H1 (cell line): ENCODE measurements at regions not wholly inside any gene's neighbourhood (a gene's known extent, or its start where the extent isn't known, plus 50 kb on each side); places are given as distances from the start of the nearest gene placed in this dataset.

ENCODE experiments used
- CTCF ChIA-PET: fragments of 300-600 bp; sonication (Branson Sonifier 250); formaldehyde crosslinking; loops from one replicate; lab custom pipeline; 2021; ENCODE audit not compliant: partially characterized antibody; lab: Charles Lee
- POLR2A ChIA-PET: fragments of 300-600 bp; sonication (Branson Sonifier 250); formaldehyde crosslinking; loops from one replicate; lab custom pipeline; 2021; ENCODE audit warnings: inconsistent platforms; ENCODE audit not compliant: partially characterized antibody; lab: Charles Lee
- DNase-seq, 2 experiments: peaks; one replicate each; pipeline versions ENCODE4 v3.0.0 to v3.0.0-alpha.2; 2010 to 2022; ENCODE audit warnings: low spot score in 2 of 2, low read depth in 1 of 2, mixed read lengths in 1 of 2
- FAIRE-seq: peaks from 2 replicates; lab custom pipeline; 2011; peaks lifted over from hg19 to GRCh38; lab: Jason Lieb, UNC
- H2AFZ ChIP-seq: 2 replicates; pipeline ENCODE4 v1.8.1; 2012; ENCODE audit warnings: low read length, inconsistent platforms
- H2AK5ac ChIP-seq: 2 replicates; pipeline ENCODE4 v1.6.1; 2013; ENCODE audit warnings: low read depth, low read length
- H2BK120ac ChIP-seq: replicated peaks from 2 replicates; pipeline ENCODE3; 2013; ENCODE audit warnings: low read depth, low read length, inconsistent platforms
- H2BK12ac ChIP-seq: 2 replicates; pipeline ENCODE4 v1.6.1; 2013; ENCODE audit warnings: low read depth, low read length
- H2BK15ac ChIP-seq: 2 replicates; pipeline ENCODE4 v1.6.1; 2013; ENCODE audit warnings: low read length
- H2BK20ac ChIP-seq: 2 replicates; pipeline ENCODE4 v1.6.1; 2013; ENCODE audit warnings: low read length
- H2BK5ac ChIP-seq: 2 replicates; pipeline ENCODE4 v1.6.1; 2013; ENCODE audit warnings: low read depth, low read length
- H3K14ac ChIP-seq: 2 replicates; pipeline ENCODE4 v1.6.1; 2013; ENCODE audit warnings: inconsistent platforms; ENCODE audit not compliant: insufficient read length
- H3K18ac ChIP-seq: 2 replicates; pipeline ENCODE4 v1.6.1; 2013; ENCODE audit warnings: low read length; ENCODE audit errors: extremely low read depth
- H3K23ac ChIP-seq: 2 replicates; pipeline ENCODE4 v1.6.1; 2013; ENCODE audit warnings: inconsistent platforms; ENCODE audit not compliant: insufficient read length
- H3K23me2 ChIP-seq: 2 replicates; pipeline ENCODE4 v1.6.1; 2013; ENCODE audit warnings: low read depth, low read length
- H3K27ac ChIP-seq: 2 replicates; pipeline ENCODE4 v1.6.1; 2011; ENCODE audit warnings: low read depth, low read length, inconsistent platforms
- H3K27me3 ChIP-seq, 4 experiments: replicated peaks in 1 of 4; 1 replicate in 1 of 4; 2 replicates in 3 of 4; pipeline versions ENCODE4 v1.6.1 to v1.8.1; 2011 to 2013; ENCODE audit warnings: low read length in 3 of 4, mild to moderate bottlenecking in 3 of 4, inconsistent platforms in 2 of 4, mixed read lengths in 2 of 4, moderate library complexity in 1 of 4; ENCODE audit not compliant: control insufficient read depth in 3 of 4, insufficient read depth in 3 of 4; ENCODE audit errors: extremely low read depth in 1 of 4
- H3K36me3 ChIP-seq, 4 experiments: 2 replicates each; pipeline versions ENCODE4 v1.6.1 to v1.8.1; 2011 to 2013; ENCODE audit warnings: mild to moderate bottlenecking in 4 of 4, low read length in 3 of 4, moderate library complexity in 2 of 4, control low read depth in 1 of 4, inconsistent platforms in 1 of 4; ENCODE audit not compliant: insufficient read depth in 4 of 4, control insufficient read depth in 2 of 4
- H3K4ac ChIP-seq: replicated peaks from 2 replicates; pipeline ENCODE3; 2013; ENCODE audit warnings: low read length, low read depth, mixed read lengths, inconsistent platforms; ENCODE audit not compliant: insufficient read length
- H3K4me1 ChIP-seq, 4 experiments: replicated peaks in 1 of 4; 1 replicate in 1 of 4; 2 replicates in 3 of 4; pipeline versions ENCODE4 v1.6.1 to v1.8.1; 2011 to 2013; ENCODE audit warnings: low read length in 3 of 4, inconsistent platforms in 2 of 4, mixed read lengths in 1 of 4; ENCODE audit not compliant: insufficient read depth in 4 of 4, control insufficient read depth in 3 of 4
- H3K4me2 ChIP-seq, 2 experiments: 2 replicates each; pipeline versions ENCODE4 v1.6.1 to v1.8.1; 2011 to 2013; ENCODE audit warnings: low read depth in 2 of 2, low read length in 2 of 2, control low read depth in 1 of 2, inconsistent platforms in 1 of 2, mild to moderate bottlenecking in 1 of 2; ENCODE audit not compliant: insufficient read depth in 1 of 2
- H3K4me3 ChIP-seq, 4 experiments: fragments of 200-600, 300-600 bp in 1 of 4; sonication (generic), shearing (Covaris generic), sonication (Bioruptor Twin) in 1 of 4; 2 replicates each; pipeline versions ENCODE4 v1.5.1 to v1.8.1; 2011 to 2016; ENCODE audit warnings: low read length in 4 of 4, low read depth in 3 of 4, control low read depth in 2 of 4, inconsistent platforms in 2 of 4, mild to moderate bottlenecking in 2 of 4, mixed read lengths in 1 of 4, moderate library complexity in 1 of 4; ENCODE audit not compliant: insufficient read depth in 2 of 4; ENCODE audit errors: extremely low read depth in 1 of 4
- H3K56ac ChIP-seq: replicated peaks from 2 replicates; pipeline ENCODE3; 2013; ENCODE audit warnings: low read depth, mild to moderate bottlenecking, mixed read lengths, low read length, inconsistent platforms; ENCODE audit not compliant: insufficient read length
- H3K79me1 ChIP-seq: 2 replicates; pipeline ENCODE4 v1.6.1; 2013; ENCODE audit warnings: low read depth, low read length, control low read depth
- H3K79me2 ChIP-seq, 2 experiments: 2 replicates each; pipeline versions ENCODE4 v1.6.1 to v1.8.1; 2012 to 2013; ENCODE audit warnings: low read length in 2 of 2, mild to moderate bottlenecking in 2 of 2, inconsistent platforms in 1 of 2; ENCODE audit not compliant: insufficient read depth in 2 of 2, control insufficient read depth in 1 of 2
- H3K9ac ChIP-seq, 4 experiments: replicated peaks in 1 of 4; 1 replicate in 1 of 4; 2 replicates in 3 of 4; pipeline versions ENCODE4 v1.6.1 to v1.8.1; 2011 to 2013; ENCODE audit warnings: low read depth in 3 of 4, low read length in 3 of 4, control low read depth in 2 of 4, mild to moderate bottlenecking in 2 of 4, moderate library complexity in 2 of 4, inconsistent platforms in 1 of 4; ENCODE audit errors: extremely low read depth in 1 of 4
- H3K9me3 ChIP-seq, 2 experiments: 2 replicates each; pipeline versions ENCODE4 v1.6.1 to v1.8.1; 2012 to 2013; ENCODE audit warnings: mild to moderate bottlenecking in 2 of 2, moderate library complexity in 2 of 2, control low read depth in 1 of 2, inconsistent platforms in 1 of 2, low read depth in 1 of 2, low read length in 1 of 2, mixed read lengths in 1 of 2; ENCODE audit not compliant: insufficient read depth in 2 of 2
- H4K20me1 ChIP-seq, 2 experiments: replicated peaks in 1 of 2; 2 replicates each; pipeline versions ENCODE3 to v1.8.1; 2011 to 2013; ENCODE audit warnings: inconsistent platforms in 2 of 2, low read length in 2 of 2, mild to moderate bottlenecking in 1 of 2; ENCODE audit not compliant: insufficient read depth in 2 of 2, control insufficient read depth in 1 of 2
- H4K5ac ChIP-seq: 2 replicates; pipeline ENCODE4 v1.6.1; 2013; ENCODE audit warnings: low read length, low read depth, mixed read lengths, inconsistent platforms; ENCODE audit not compliant: insufficient read length
- H4K8ac ChIP-seq: 2 replicates; pipeline ENCODE4 v1.8.0; 2013; ENCODE audit warnings: mild to moderate bottlenecking, moderate library complexity, low read length, inconsistent platforms; ENCODE audit not compliant: insufficient read depth; ENCODE audit errors: extremely low read depth
- H4K91ac ChIP-seq: replicated peaks from 2 replicates; pipeline ENCODE3; 2013; ENCODE audit warnings: low read length, mixed read lengths, inconsistent platforms; ENCODE audit not compliant: insufficient read length
- HDAC2 ChIP-seq, 2 experiments: fragments of 300-600 bp in 1 of 2; sonication (generic) in 1 of 2; IDR thresholded peaks; 2 replicates each; pipeline ENCODE4 v1.6.1; 2011 to 2012; ENCODE audit warnings: low read depth in 2 of 2, low read length in 2 of 2, mild to moderate bottlenecking in 2 of 2, moderate library complexity in 2 of 2, borderline replicate concordance in 1 of 2, inconsistent platforms in 1 of 2
- JUN ChIP-seq: IDR thresholded peaks from 2 replicates; pipeline ENCODE4 v1.6.1; 2011; ENCODE audit warnings: low read depth, mild to moderate bottlenecking, improper control_type of control experiment, low read length
- SP2 ChIP-seq: IDR thresholded peaks from 2 replicates; pipeline ENCODE4 v1.6.1; 2012; ENCODE audit warnings: mild to moderate bottlenecking, low read length, inconsistent platforms
- WGBS, 2 experiments: shearing (Covaris generic) in 1 of 2; methylation state at CpG; one replicate each; pipeline versions ENCODE4 v1.1.6 to v1.1.7; 2013 to 2015; ENCODE audit warnings: low lambda C conversion rate in 2 of 2, mixed read lengths in 2 of 2, inconsistent platforms in 1 of 2, low coverage in 1 of 2, missing lambda C conversion rate in 1 of 2; ENCODE audit not compliant: insufficient replicate concordance in 2 of 2, insufficient coverage in 1 of 2, insufficient read length in 1 of 2; ENCODE audit errors: extremely low coverage in 1 of 2, missing lambda C conversion rate in 1 of 2; 5-methylcytosine and 5-hydroxymethylcytosine counted together

DNA sequence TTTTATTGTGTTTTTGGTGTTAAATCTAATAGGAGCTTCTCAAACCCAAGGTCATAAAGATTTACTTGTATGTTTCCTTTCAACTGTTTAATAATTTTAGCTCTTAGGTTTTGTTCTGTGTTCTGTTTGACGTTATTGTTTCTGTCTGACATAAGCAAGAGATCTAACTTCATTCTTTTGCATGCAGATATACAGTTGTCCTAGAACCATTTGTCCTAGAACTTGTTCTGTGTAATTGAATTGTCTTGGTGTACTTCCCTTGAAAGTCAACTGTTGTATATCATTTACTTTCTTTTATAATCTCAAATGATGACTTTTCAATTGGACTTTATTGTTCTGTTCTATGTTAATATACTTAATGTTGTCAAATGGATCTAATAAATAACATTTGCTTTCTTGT lies 977.1 kb downstream of the FAT4 start:
- no peak overlapping the region for H2BK20ac ChIP-seq
- CTCF ChIA-PET: no interaction called here
- FAIRE-seq: no peak
- TF ChIP-seq JUN (no peak), HDAC2 (IDR thresholded peaks at IDR 0.05; ENCODE audit: borderline replicate concordance in 1 of 2, low read depth in 2 of 2, low read length in 2 of 2) (no peak), SP2 (no peak)

More for the DNA sequence above, 977.1 kb downstream of the FAT4 start:
- no peak overlapping the region for H2AFZ ChIP-seq
- POLR2A ChIA-PET: no interaction called here
- no peak overlapping the region for H3K4me3 ChIP-seq
- H3K18ac ChIP-seq: no peak overlapping the region
- H3K79me2 ChIP-seq: no peaks in the 10 kb centered on the region
- H3K4me2 ChIP-seq: no peak overlapping the region
- no peak overlapping the region for H3K23ac ChIP-seq
- H3K14ac ChIP-seq: no peak overlapping the region
- H2BK12ac ChIP-seq: no peak overlapping the region
- DNase-seq: no peak
- H3K9me3 ChIP-seq: no peaks in the 10 kb centered on the region
- no peak overlapping the region for H2BK5ac ChIP-seq
- H2BK120ac ChIP-seq: no peak overlapping the region
- no peaks in the 10 kb centered on the region for H3K23me2 ChIP-seq
- H3K4me1 ChIP-seq: no peaks in the 10 kb centered on the region; a peak in 1 of 7 replicates
- no peak overlapping the region for H3K4ac ChIP-seq
- no peak overlapping the region for H3K56ac ChIP-seq
- WGBS, 2 experiments: 82% methylated on average over 1 of the region's 1 CpG; no CpG with 5 or more reads in 1 of the 2 experiments
- no peak overlapping the region for H2AK5ac ChIP-seq
- no peaks in the 10 kb centered on the region for H3K36me3 ChIP-seq
- H3K27me3 ChIP-seq: no peaks in the 10 kb centered on the region
- no peak overlapping the region for H4K91ac ChIP-seq
- no peak overlapping the region for H3K27ac ChIP-seq
- no peak overlapping the region for H3K9ac ChIP-seq
- H2BK15ac ChIP-seq: no peak overlapping the region
- no peaks in the 10 kb centered on the region for H4K20me1 ChIP-seq
- no peak overlapping the region for H4K8ac ChIP-seq
- H4K5ac ChIP-seq: no peak overlapping the region
- no peaks in the 10 kb centered on the region for H3K79me1 ChIP-seq
